Thymus (tissue), 11 donors: ENCODE measurements at regions not wholly inside any gene's neighbourhood (a gene's known extent, or its start where the extent isn't known, plus 50 kb on each side); places are given as distances from the start of the nearest gene placed in this dataset.

ENCODE experiments used
- DNase-seq, 9 donors: peaks; one replicate each; pipeline ENCODE4 v3.0.0-alpha.2; 2013; ENCODE audit warnings: low spot score in 9 of 9, low read depth in 6 of 9, missing footprints in 1 of 9
- H3K27ac ChIP-seq, 2 donors: one replicate each; pipeline ENCODE4 v1.5.1; 2013; ENCODE audit warnings: control low read depth in 1 of 2, low read depth in 1 of 2, low read length in 1 of 2, mild to moderate bottlenecking in 1 of 2, moderate library complexity in 1 of 2
- H3K27me3 ChIP-seq, 2 donors: one replicate each; pipeline ENCODE4 v1.5.1; 2013; ENCODE audit warnings: low read length in 1 of 2; ENCODE audit not compliant: control insufficient read depth in 2 of 2, insufficient read depth in 1 of 2
- H3K36me3 ChIP-seq, 2 donors: one replicate each; pipeline ENCODE4 v1.5.1; 2013; ENCODE audit warnings: low read length in 1 of 2, mild to moderate bottlenecking in 1 of 2, moderate library complexity in 1 of 2; ENCODE audit not compliant: control insufficient read depth in 2 of 2, insufficient read depth in 2 of 2
- H3K4me1 ChIP-seq, 2 donors: one replicate each; pipeline ENCODE4 v1.5.1; 2013; ENCODE audit warnings: low read length in 2 of 2; ENCODE audit not compliant: control insufficient read depth in 2 of 2, insufficient read depth in 2 of 2
- H3K4me3 ChIP-seq, 2 donors: one replicate each; pipeline ENCODE4 v1.5.1; 2013; ENCODE audit warnings: low read length in 2 of 2, control low read depth in 1 of 2, mild to moderate bottlenecking in 1 of 2
- H3K9me3 ChIP-seq, 2 donors: one replicate each; pipeline ENCODE4 v1.5.1; 2013; ENCODE audit warnings: low read length in 1 of 2, mild to moderate bottlenecking in 1 of 2; ENCODE audit not compliant: control insufficient read depth in 2 of 2, insufficient read depth in 1 of 2
- WGBS: extraction: QIAGEN DNeasy Blood & Tissue Kit; methylation state at CpG from one replicate; pipeline ENCODE4 v1.1.7; 2013; 5-methylcytosine and 5-hydroxymethylcytosine counted together
- donor health status: healthy.

DNA sequence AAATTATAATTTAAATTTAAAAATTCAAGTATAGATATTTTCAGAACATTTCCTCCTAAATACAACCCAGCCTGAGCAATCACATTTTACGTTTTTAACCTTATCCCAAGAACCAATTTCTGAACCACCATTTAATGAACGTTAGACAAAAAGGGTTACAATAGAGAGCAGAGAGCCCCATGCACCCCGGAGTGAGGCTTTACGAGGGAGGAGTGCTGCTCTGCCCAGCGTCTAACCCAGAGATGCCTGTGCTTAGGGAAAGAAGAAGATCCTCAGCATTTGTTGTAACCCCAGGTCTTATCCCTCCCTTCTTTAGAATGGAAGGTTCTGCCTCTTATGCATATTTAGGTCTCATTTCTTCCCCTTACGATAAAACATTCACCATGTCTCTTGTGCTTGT lies 169.1 kb downstream of the ICE1 start:
- H3K27me3 ChIP-seq = no peaks in the 10 kb centered on the region
- no peaks in the 10 kb centered on the region for H3K36me3 ChIP-seq
- no peak for DNase-seq
- no peaks in the 10 kb centered on the region for H3K9me3 ChIP-seq
- no peak overlapping the region for H3K4me3 ChIP-seq
- no peak overlapping the region for H3K27ac ChIP-seq
- WGBS = 90% methylated on average over 6 of the region's 6 CpGs
- no peaks in the 10 kb centered on the region for H3K4me1 ChIP-seq

DNA sequence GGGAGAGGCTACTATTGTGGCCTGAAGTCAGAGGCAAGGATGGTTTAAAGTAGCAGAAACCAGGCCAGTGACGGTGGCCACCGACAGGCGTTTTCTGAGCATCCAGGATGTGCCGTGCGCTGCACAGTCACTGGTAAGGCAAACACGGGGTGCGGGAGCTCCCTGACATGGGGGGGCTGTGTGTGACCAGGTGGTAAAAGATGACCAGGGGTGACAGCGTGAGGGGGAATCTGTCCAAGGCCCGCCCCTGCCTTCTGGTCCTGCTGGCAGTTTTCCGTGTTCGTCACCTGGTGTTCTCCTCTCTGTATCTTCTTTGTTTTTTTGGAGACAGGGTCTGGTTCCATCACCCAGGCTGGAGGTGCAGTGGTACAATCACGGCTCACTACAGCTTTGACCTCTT lies 167.4 kb downstream of the ICE1 start:
- H3K4me1 ChIP-seq = no peaks in the 10 kb centered on the region
- 96% methylated on average over 12 of the region's 12 CpGs for WGBS

DNA sequence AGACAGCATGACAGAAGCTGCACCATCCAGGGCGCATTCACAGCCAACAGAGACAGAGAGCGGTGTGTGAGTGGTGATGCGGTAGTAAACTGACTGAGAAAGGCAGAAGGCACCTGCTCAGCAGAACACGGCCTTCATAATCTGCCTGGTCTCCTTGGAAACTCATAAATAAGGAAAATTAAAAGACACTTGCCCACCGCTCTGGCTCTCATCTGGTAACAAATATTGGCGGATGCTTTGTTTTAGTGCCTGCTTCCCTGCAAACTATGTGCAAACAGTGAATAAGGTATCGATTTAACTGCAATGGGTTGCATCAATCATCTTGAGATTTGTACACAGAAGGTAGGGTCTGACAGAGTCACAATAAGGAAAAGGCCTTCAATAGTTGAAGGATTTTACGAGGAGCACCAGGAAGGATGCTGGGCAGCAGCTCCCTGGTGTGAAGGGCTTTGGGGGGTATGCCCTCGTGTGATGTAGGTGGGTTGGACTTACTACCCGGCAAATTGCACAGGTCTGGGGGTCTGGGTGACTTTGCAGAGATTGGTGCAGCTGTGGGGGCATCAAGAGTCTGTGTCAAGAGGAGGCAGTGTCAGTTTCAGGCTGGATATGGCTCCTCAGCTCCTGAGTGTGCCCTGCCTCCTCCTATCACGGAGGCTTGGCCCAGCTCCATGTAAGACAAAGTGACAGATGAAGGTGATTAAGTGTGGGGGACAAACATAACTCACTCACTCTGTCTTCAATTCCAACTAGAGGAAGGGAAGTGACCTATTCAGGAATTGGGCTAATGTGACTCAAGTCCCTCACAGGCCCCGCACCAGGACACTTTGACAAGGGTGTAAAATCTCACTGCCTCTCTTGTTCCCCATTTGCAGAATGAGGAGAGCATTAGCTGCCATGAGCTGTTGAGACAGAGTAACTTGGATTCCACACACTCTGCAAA lies 166.7 kb downstream of the ICE1 start:
- 80% methylated on average over 12 of the region's 12 CpGs for WGBS
- no peaks in the 10 kb centered on the region for H3K36me3 ChIP-seq
- no peak for DNase-seq
- no peak overlapping the region for H3K27ac ChIP-seq
- no peak overlapping the region for H3K4me3 ChIP-seq
- H3K27me3 ChIP-seq = no peaks in the 10 kb centered on the region
- no peaks in the 10 kb centered on the region for H3K9me3 ChIP-seq
- no peaks in the 10 kb centered on the region for H3K4me1 ChIP-seq

More for the DNA sequence above, 167.4 kb downstream of the ICE1 start:
- no peak overlapping the region for H3K4me3 ChIP-seq
- no peaks in the 10 kb centered on the region for H3K9me3 ChIP-seq
- no peaks in the 10 kb centered on the region for H3K27me3 ChIP-seq
- no peaks in the 10 kb centered on the region for H3K36me3 ChIP-seq
- no peak overlapping the region for H3K27ac ChIP-seq
- no peak for DNase-seq

DNA sequence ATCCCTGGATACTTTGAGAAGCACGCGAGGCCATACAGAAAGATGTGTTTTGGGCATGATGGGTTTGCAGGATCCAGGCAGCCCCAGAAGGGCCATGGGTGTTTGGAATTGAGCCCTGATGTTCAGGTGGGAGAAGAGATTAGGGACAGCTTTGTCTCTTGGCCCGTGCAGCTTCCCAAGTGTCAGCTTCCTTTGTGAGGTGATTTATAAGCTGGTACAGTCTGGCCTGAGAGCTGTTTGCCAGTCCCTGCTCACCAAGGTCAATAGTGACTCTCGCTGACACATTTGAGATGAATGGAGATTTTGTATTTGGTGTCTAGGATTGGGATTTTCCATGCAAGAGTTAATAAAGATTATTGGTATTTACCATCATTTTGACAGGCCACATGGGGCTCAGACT lies 165.9 kb downstream of the ICE1 start:
- Histone ChIP-seq H3K4me3 (no peak overlapping the region), H3K36me3 (no peaks in the 10 kb centered on the region), H3K27ac (no peak overlapping the region), H3K27me3 (no peaks in the 10 kb centered on the region), H3K4me1 (no peaks in the 10 kb centered on the region), H3K9me3 (no peaks in the 10 kb centered on the region)
- 92% methylated on average over 4 of the region's 4 CpGs for WGBS
- DNase-seq = no peak

DNA sequence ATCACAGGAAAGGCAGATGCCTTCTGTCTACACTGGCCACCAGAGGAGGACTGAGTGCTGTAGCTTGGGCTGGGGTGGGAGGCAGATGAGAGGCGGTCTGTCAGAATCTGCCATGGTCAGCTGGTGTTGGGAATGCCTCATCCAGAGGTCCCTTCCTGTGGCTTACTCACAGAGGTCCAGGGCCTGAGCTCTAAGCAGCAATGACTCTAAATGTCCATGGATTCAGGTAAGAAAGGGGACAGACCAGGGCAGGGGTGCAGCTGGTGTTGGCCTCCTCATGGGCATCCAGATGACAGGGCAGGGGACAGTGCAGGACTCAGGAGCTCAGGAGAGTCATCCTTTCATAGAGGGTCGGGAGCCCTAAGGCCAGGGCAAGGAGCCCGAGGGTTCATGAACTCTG lies 165.0 kb downstream of the ICE1 start:
- 90% methylated on average over 3 of the region's 3 CpGs for WGBS
- DNase-seq = no peak
- Histone ChIP-seq H3K27ac (no peak overlapping the region), H3K36me3 (no peaks in the 10 kb centered on the region), H3K4me1 (no peaks in the 10 kb centered on the region), H3K9me3 (no peaks in the 10 kb centered on the region), H3K27me3 (no peaks in the 10 kb centered on the region), H3K4me3 (no peak overlapping the region)

DNA sequence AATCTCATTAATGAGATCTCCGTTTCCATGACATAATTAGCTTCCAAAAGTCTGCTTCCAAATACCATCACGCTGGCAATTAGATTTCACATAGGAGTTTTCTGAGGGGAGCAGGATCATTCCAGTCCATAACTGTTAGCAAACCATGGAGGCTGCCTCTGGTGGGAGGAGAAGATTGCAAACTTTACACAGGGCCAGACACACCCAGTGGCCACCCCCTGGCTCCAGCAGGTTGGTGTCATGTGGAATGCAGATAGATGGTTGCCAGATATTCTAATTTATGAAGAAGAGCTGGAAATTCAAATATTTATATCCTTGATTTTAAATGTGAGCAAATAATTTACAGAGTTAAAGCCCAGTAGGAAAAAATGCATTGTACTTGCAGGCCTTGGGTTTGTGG lies 164.2 kb downstream of the ICE1 start:
- no peak for DNase-seq
- 50% methylated on average over 2 of the region's 2 CpGs for WGBS
- H3K4me3 ChIP-seq = no peak overlapping the region
- no peaks in the 10 kb centered on the region for H3K27me3 ChIP-seq
- no peaks in the 10 kb centered on the region for H3K9me3 ChIP-seq
- no peaks in the 10 kb centered on the region for H3K36me3 ChIP-seq
- H3K4me1 ChIP-seq = no peaks in the 10 kb centered on the region
- H3K27ac ChIP-seq = no peak overlapping the region

DNA sequence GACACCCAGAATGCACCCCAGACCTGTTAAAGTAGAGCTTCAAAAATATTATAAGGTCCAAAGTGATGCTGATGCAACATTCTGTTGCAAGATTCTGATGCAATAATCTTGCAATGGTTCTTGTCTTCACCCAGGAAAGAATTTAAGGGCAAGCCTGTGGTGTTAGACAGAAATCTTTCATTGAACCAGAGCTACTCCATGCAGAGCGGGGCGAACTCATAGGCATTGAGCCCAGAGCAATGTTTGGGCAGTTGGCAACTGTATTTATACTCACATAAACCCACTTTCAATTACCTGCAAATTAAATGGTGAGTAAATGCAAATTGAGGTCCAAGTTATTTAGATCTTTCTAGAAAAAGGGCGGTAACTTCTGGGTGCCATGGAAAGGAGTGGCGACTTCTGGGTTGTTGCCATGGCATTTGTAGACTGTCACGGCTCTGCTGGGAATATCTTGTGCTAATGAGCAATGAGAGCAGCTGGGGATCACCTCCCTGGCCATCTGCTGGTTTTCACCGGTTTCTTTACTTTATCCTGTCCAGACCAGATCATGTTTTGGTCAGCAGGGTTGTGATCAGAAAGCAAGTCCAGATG lies 163.4 kb downstream of the ICE1 start:
- Histone ChIP-seq H3K27me3 (no peaks in the 10 kb centered on the region), H3K27ac (no peak overlapping the region), H3K4me3 (no peak overlapping the region), H3K9me3 (no peaks in the 10 kb centered on the region), H3K4me1 (no peaks in the 10 kb centered on the region), H3K36me3 (no peaks in the 10 kb centered on the region)
- no peak for DNase-seq
- WGBS = 82% methylated on average over 6 of the region's 6 CpGs

DNA sequence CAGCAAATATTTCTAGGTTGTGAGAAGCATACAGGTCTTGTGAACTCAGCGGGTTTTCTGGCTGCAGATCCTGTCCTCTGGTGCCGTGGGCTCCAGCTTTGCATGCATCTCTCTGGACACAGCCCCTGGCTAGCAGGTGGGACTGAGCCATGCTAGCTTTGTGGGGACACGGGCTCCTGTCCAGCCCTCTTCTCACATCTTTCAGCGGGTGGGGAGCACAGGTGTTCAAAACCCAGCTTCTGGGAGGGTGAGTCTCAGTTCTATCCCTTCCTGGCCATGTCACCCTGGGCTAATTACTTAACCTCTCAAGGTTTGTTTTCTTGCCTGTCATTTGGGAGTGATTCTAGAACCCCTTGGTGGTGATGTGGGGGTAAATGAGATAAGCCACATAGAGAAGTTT lies 162.3 kb downstream of the ICE1 start:
- H3K36me3 ChIP-seq = no peaks in the 10 kb centered on the region

DNA sequence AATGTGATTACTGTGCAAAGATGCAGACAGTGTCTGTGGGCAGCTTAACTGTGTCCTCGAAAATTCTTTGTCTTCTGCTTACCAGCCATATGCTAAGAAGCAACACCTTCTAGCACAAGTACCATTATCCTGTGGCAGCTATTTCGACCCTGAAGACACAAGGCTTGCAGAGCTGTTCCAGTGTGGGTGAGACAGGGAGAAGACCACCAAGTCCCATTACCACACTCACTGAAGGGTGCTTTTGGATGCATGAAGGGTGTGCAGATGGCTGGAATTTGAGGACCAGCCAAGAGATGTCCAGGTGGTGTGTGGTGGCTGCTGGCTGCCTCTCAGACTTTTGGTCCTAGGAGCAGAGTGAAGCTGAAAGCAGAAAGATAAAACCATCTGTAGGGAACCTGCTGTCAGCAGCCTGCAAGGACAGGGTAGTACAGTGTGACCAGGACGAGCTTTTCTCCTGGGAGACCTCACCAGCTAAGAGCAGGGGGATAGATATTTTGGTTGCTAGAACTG lies 161.8 kb downstream of the ICE1 start:
- 78% methylated on average over 3 of the region's 3 CpGs for WGBS

More for the DNA sequence above, 162.3 kb downstream of the ICE1 start:
- H3K4me3 ChIP-seq = no peak overlapping the region
- no peaks in the 10 kb centered on the region for H3K9me3 ChIP-seq
- no peak for DNase-seq
- no peaks in the 10 kb centered on the region for H3K27me3 ChIP-seq
- WGBS = 92% methylated on average over 4 of the region's 4 CpGs
- H3K27ac ChIP-seq = no peak overlapping the region
- H3K4me1 ChIP-seq = no peaks in the 10 kb centered on the region

More for the DNA sequence above, 161.8 kb downstream of the ICE1 start:
- Histone ChIP-seq H3K9me3 (no peaks in the 10 kb centered on the region), H3K36me3 (no peaks in the 10 kb centered on the region), H3K27ac (no peak overlapping the region), H3K4me3 (no peak overlapping the region), H3K27me3 (no peaks in the 10 kb centered on the region), H3K4me1 (no peaks in the 10 kb centered on the region)
- DNase-seq = no peak
